ENCODE measurements at regions not wholly inside any gene's neighbourhood (a gene's known extent, or its start where the extent isn't known, plus 50 kb on each side); places are given as distances from the start of the nearest gene placed in this dataset.

- no peak for TF ChIP-seq CTCF (IDR thresholded peaks at IDR 0.05; ENCODE audit: insufficient read depth, low read length, poor library complexity, severe bottlenecking)
- TF ChIP-seq EZH2phosphoT487 (conservative IDR thresholded peaks at IDR 0.05; ENCODE audit: low read length): no peak
Measured at GRCh38 chr5:166899343-166899742, 1392.1 kb upstream of the WWC1 start.

Measured in SU-DHL-6 (cell line).